NCI-H2171 treated with DMSO at 0.1 percent for 48 hours (cell line): ENCODE measurements at regions not wholly inside any gene's neighbourhood (a gene's known extent, or its start where the extent isn't known, plus 50 kb on each side); places are given as distances from the start of the nearest gene placed in this dataset.
A peak's percentile ranks its signal among the peaks of the same experiment; 100 is the strongest.

Experiments used
- DNase-seq: peaks from one replicate; lab custom pipeline; 2025; lab: John Stamatoyannopoulos, UW

DNA sequence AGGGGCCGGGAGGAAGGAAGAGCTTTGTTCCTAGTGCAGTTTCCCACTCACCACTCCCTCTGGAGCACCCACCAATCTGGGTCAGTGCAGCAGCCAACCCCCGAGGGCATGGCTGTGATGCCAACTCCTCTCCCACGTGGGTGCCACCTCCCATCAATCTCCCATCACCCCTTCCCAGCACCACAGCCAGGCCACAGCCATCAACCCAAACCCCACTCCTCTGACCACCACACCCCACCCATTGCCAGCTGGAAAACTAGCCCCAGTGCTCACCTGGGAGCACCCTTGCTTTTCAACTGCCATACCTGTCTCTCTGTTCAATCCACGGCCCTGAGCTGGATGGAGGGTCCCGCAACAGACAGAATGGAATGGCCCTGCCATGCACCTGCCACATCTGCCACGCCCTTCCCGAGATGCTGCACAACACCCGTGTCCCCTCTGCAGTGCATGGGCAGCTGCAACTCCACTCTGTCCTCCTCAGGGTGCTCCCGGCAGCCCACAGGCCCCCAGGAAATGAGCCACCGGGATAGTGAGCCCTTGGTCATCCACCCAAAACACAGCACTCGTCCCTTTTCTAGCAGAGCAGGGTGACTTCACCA, 112.4 kb upstream of the ID2 start:
- no peak for DNase-seq

GRCh38 chr2:8570637-8571036, 111.2 kb upstream of the ID2 start:
- DNase-seq, result no peak

- DNase-seq, result peak; percentile 54
Measured at GRCh38 chr2:8571301-8571791, 110.5 kb upstream of the ID2 start.

- DNase-seq, result peak; percentile 54
Measured at GRCh38 chr2:8571792-8572499, 109.9 kb upstream of the ID2 start.

DNA sequence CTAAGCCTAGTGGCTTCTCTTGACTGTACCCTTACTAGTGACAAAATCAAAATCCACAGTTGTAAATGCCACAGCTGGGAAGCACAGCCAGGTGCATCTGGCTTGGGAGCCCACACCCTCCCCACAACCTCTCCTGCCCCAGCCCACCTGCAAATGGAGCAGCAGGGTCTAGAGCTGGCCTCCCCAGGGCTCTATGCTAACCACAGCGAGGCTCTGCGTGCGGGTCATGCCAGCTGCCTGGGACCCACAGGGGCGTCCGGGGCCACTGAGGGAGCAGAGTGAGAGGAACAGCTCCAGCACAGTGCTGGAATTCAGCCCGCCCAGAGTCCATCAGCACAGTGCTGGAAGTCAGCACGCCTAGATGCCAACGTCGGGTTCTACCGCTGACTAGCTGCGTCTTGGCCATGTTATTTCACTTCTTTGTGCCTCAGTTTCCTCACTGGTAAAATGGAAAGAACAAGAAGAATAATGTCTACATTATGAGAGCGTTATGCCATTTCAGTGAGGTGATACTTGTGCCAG, 109.1 kb upstream of the ID2 start:
- no peak for DNase-seq

GRCh38 chr2:8573234-8573941, 108.5 kb upstream of the ID2 start:
- peak; percentile 34 for DNase-seq

DNA sequence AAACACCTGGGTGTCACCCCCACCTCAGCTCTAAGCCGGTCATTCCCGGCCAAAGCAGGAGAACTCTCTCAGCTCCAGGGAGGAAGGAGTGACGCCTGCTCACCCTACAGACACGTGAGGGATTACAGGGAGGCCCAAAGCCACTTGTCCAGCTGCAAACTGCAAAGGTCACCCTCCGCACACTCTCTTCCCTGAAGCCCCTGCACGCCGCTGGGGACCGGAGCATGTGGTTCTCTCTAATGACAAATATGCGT, 108.0 kb upstream of the ID2 start:
- no peak for DNase-seq

GRCh38 chr2:8574196-8575037, 107.4 kb upstream of the ID2 start:
- DNase-seq, result no peak

DNA sequence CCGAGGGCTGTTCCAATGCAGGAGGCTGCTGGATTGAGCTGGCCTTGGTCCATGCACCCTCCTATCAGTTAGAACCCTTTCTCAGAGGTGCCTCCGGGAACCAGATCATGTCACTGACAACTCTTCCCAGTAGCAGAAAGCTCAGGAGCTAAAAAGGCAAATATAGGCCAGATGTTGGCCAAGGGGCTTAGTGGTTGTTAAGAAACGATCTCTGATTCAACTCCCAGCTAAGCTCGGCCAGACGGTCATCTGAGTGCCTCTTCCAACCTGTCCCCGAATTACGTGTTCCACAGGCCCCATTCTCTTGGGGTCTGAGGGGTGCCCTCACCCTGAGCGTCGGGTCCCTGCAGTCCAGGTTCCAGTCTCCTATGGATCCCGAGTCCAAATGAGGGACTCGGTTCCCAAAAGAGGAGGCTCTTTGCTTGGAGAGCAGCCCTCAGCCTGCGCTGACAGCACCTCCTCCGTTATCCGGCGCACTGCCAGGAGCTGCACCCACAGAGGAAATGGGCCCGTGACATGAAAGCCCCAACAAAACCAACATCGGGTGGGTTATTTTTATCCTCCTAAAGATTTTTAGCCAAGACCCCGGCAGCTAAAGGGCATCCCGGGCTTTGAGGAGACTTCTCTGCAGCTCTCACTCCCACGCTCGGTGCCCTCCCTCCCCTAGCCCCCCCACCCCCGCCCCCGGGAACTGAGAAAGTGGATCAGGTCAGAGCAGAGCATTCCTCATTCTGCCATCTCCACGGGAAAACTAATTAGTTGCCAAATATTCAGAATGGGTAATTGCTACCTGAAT, 106.6 kb upstream of the ID2 start:
- no peak for DNase-seq

GRCh38 chr2:8575834-8576423, 105.9 kb upstream of the ID2 start:
- peak; percentile 23 for DNase-seq

- DNase-seq, result no peak
Measured at GRCh38 chr2:8576525-8577167, 105.2 kb upstream of the ID2 start.

- peak; percentile 33 for DNase-seq
Measured at GRCh38 chr2:8577573-8577972, 104.3 kb upstream of the ID2 start.

GRCh38 chr2:8578335-8579244, 103.3 kb upstream of the ID2 start:
- peak; percentile 52 for DNase-seq

GRCh38 chr2:8579485-8580085, 102.3 kb upstream of the ID2 start:
- DNase-seq, result no peak

DNA sequence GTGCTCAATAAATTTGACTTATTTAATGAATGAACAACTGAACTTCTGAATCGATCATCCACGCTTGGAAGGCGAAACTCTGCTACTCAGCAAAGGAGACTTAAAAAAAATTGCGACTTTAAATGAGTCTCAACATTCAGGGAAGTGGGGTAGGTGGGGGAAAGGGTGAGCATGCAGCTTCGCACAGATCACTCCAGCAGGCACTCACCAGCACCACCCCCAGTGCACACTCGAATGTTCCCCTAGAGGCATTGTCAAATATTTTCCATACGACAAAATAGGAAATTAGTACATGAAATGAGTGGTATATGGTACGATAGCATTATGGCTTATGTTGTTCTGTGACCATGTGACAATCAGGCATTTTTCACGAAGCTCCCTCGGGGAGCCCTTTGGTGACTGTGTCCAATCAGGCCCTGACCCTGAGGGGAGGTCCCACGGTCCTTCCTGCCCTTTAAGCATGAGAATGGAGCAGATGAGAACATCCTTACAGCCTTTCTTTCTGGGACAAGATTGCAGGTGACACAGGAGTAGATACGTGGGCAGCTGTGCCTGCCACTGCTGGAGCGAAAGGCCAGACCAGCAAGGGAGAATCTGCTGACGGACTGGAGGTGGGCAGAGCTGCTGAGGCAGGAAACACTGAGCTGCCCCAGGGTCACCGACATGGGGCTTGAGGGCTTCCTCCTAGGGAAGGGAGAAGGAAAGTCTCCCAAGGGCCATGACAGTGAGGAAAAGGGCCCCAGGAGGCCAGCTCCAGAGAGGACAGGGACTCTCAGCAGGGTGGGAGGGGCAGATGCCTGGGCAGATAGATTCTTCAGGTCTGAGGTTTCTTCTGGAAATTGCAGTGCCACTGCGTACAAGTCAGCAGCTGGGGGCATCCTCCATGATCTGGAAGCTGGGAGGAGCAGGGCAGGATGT, 101.3 kb upstream of the ID2 start:
- DNase-seq, result no peak

GRCh38 chr2:8581234-8581561, 100.7 kb upstream of the ID2 start:
- no peak for DNase-seq

DNA sequence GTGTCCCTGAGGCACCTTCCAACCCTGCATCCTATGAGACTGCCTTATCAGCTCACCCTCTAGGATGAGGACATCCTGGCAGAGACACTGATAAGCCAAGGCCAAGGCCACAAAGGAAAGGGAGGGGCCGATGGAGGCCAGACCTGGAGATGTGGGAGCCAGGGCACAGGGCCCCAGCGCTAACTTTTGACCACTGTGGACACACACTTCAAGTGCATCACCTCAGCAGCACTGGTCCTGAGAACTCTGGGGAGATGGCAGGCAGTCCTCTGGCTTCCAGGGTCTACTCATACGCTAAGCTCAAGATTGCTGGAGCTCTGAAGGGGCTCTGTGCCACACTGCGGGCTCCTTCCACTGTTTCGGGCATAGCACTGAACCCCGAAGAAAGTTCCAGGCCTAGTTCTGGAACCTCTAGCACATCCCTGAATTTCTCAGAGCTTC, 100.2 kb upstream of the ID2 start:
- no peak for DNase-seq

DNA sequence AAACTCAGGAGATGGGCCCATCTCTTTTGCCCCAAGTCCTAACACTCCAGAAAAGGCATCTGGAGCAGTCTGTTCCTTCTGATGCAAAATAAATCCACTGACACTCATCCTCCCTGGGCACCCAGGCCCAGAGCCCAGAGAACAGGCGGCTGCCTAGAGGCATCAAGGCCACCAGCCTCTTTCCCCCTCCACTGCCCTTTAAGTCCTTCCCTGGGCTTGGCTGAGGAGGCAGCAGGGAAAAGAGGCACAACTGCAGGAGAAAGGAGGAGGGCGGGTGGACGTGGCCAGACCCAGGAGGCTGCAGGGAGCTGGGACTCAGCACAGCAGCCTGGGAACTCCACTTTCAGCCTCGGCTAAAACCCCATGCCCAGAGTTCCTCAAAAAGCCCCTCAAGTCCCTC, 99.7 kb upstream of the ID2 start:
- DNase-seq, result no peak
